PC-3 (cell line): ENCODE measurements at regions not wholly inside any gene's neighbourhood (a gene's known extent, or its start where the extent isn't known, plus 50 kb on each side); places are given as distances from the start of the nearest gene placed in this dataset.

ENCODE experiments used
- ATAC-seq: fragments of 200-7000 bp; cut with Tn5 transposase; 2 replicates; pipeline ENCODE4 v1.9.1; 2020; ENCODE audit warnings: mild to moderate bottlenecking, moderate library complexity
- BruUV-seq: library from RNA; stranded (reverse); fragments of 400-500 nt; replicated peaks from 2 replicates; lab custom pipeline; 2021; lab: Mats Ljungman, UMichigan
- CTCF ChIA-PET: fragments of 300-600 bp; sonication (Branson Sonifier 250); formaldehyde crosslinking; loops from one replicate; lab custom pipeline; 2022; ENCODE audit warnings: antibody characterized with exemption; lab: Charles Lee
- POLR2A ChIA-PET: fragments of 300-600 bp; sonication (Branson Sonifier 250); formaldehyde crosslinking; loops from one replicate; lab custom pipeline; 2022; ENCODE audit warnings: antibody characterized with exemption; ENCODE audit not compliant: unreplicated experiment; lab: Charles Lee
- DNase-seq: peaks from one replicate; pipeline ENCODE4 v3.0.0-alpha.2; 2015
- H2AFZ ChIP-seq: fragments of 300-600 bp; sonication (generic); 2 replicates; pipeline ENCODE4 v1.6.0; 2016; ENCODE audit warnings: antibody characterized with exemption, low read length
- H3F3A ChIP-seq: fragments of 300-600 bp; sonication (generic); one replicate; pipeline ENCODE4 v1.6.0; 2017; ENCODE audit warnings: antibody characterized with exemption, low read length, control low read depth, mild to moderate bottlenecking; ENCODE audit not compliant: unreplicated experiment
- H3K27ac ChIP-seq: fragments of 300-600 bp; sonication (generic); 2 replicates; pipeline ENCODE4 v1.5.1; 2016; ENCODE audit warnings: mild to moderate bottlenecking, low read length
- H3K27me3 ChIP-seq: fragments of 300-600 bp; sonication (generic); 2 replicates; pipeline ENCODE4 v1.6.1; 2016; ENCODE audit warnings: low read length, mixed read lengths
- H3K36me3 ChIP-seq: fragments of 300-600 bp; sonication (generic); 2 replicates; pipeline ENCODE4 v1.6.1; 2016; ENCODE audit warnings: low read depth, mixed run types, low read length, mixed read lengths
- H3K4me1 ChIP-seq: fragments of 300-600 bp; sonication (generic); 2 replicates; pipeline ENCODE4 v1.5.1; 2016; ENCODE audit warnings: low read length; ENCODE audit not compliant: insufficient read depth
- H3K4me2 ChIP-seq: fragments of 300-600 bp; sonication (generic); 2 replicates; pipeline ENCODE4 v1.6.0; 2016; ENCODE audit warnings: low read length
- H3K4me3 ChIP-seq: fragments of 300-600 bp; sonication (generic); 2 replicates; pipeline ENCODE4 v1.5.1; 2016; ENCODE audit warnings: mild to moderate bottlenecking, low read length, mixed read lengths
- H3K79me2 ChIP-seq: fragments of 300-600 bp; sonication (generic); 2 replicates; pipeline ENCODE4 v1.6.1; 2017; ENCODE audit warnings: low read length, mixed read lengths
- H3K9ac ChIP-seq: fragments of 300-600 bp; sonication (generic); 2 replicates; pipeline ENCODE4 v1.6.0; 2016; ENCODE audit warnings: mild to moderate bottlenecking, low read length
- H3K9me2 ChIP-seq: fragments of 300-600 bp; sonication (generic); replicated peaks from 2 replicates; pipeline ENCODE4 v1.6.1; 2016; ENCODE audit warnings: mixed run types, low read length, mixed read lengths
- H3K9me3 ChIP-seq: fragments of 300-600 bp; sonication (generic); 2 replicates; pipeline ENCODE4 v1.6.1; 2016; ENCODE audit warnings: low read length, mixed read lengths
- H4K20me1 ChIP-seq: fragments of 300-600 bp; sonication (generic); 2 replicates; pipeline ENCODE4 v1.6.1; 2016; ENCODE audit warnings: low read length, mixed read lengths
- EZH2 ChIP-seq: fragments of 300-600 bp; sonication (generic); IDR thresholded peaks from one replicate; pipeline ENCODE4 v1.6.1; 2017; ENCODE audit warnings: antibody characterized with exemption, mild to moderate bottlenecking, low read length; ENCODE audit not compliant: unreplicated experiment
- EZH2phosphoT487 ChIP-seq: fragments of 300-600 bp; sonication (generic); IDR thresholded peaks from 2 replicates; pipeline ENCODE4 v1.6.1; 2018; ENCODE audit warnings: mild to moderate bottlenecking, antibody characterized with exemption, low read length, borderline replicate concordance
- intact Hi-C: fragments of 100-400 bp; cut with micrococcal nuclease; formaldehyde crosslinking; loops from 2 replicates; pipeline ENCODE4 v1.9.0; 2023
- TF ChIP-seq, protein P1 (sequence below): fragments of 300-600 bp; sonication (generic); conservative IDR thresholded peaks from 2 replicates; pipeline ENCODE4 v1.5.1; 2017; ENCODE audit warnings: antibody characterized with exemption, low read depth, mild to moderate bottlenecking, low read length

DNA sequence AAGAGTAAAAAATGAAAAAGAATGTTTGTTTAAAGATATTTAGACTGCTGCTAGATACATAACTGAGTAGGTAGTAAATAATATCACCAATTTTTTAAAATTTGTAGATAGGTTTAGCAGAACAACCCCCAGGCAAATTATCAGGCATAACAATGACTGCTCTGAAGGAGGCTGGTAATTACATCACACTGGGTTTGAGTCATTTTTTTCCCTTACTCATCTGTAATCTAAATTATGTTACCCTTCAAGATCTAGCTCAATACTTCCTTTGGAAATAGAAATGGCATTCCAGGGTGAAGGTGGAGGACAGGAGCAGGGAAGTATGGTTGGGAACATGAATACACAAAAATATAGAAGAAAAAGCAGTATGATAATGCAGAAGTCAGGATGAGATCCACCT lies 431.6 kb upstream of the MAOA start:
- Histone ChIP-seq H3K27ac (no peak overlapping the region), H3K4me3 (no peak overlapping the region), H3K4me1 (no peaks in the 10 kb centered on the region), H3K9me2 (no peaks in the 10 kb centered on the region), H3K9ac (no peak overlapping the region), H3K36me3 (no peaks in the 10 kb centered on the region), H3K9me3 (no peaks in the 10 kb centered on the region), H3K4me2 (no peak overlapping the region), H3K27me3 (no peaks in the 10 kb centered on the region), H3K79me2 (no peaks in the 10 kb centered on the region), H2AFZ (no peak overlapping the region), H4K20me1 (no peaks in the 10 kb centered on the region), H3F3A (no peaks in the 10 kb centered on the region)
- ATAC-seq (no peak), DNase-seq (no peak)
- POLR2A ChIA-PET = no interaction called here
- no peak for TF ChIP-seq EZH2
- TF ChIP-seq EZH2phosphoT487 = no peak
- TF ChIP-seq, protein P1, sequence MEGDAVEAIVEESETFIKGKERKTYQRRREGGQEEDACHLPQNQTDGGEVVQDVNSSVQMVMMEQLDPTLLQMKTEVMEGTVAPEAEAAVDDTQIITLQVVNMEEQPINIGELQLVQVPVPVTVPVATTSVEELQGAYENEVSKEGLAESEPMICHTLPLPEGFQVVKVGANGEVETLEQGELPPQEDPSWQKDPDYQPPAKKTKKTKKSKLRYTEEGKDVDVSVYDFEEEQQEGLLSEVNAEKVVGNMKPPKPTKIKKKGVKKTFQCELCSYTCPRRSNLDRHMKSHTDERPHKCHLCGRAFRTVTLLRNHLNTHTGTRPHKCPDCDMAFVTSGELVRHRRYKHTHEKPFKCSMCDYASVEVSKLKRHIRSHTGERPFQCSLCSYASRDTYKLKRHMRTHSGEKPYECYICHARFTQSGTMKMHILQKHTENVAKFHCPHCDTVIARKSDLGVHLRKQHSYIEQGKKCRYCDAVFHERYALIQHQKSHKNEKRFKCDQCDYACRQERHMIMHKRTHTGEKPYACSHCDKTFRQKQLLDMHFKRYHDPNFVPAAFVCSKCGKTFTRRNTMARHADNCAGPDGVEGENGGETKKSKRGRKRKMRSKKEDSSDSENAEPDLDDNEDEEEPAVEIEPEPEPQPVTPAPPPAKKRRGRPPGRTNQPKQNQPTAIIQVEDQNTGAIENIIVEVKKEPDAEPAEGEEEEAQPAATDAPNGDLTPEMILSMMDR = no peak
- intact Hi-C loops = no loop called here
- no TSS peak for BruUV-seq
- CTCF ChIA-PET = no interaction called here

DNA sequence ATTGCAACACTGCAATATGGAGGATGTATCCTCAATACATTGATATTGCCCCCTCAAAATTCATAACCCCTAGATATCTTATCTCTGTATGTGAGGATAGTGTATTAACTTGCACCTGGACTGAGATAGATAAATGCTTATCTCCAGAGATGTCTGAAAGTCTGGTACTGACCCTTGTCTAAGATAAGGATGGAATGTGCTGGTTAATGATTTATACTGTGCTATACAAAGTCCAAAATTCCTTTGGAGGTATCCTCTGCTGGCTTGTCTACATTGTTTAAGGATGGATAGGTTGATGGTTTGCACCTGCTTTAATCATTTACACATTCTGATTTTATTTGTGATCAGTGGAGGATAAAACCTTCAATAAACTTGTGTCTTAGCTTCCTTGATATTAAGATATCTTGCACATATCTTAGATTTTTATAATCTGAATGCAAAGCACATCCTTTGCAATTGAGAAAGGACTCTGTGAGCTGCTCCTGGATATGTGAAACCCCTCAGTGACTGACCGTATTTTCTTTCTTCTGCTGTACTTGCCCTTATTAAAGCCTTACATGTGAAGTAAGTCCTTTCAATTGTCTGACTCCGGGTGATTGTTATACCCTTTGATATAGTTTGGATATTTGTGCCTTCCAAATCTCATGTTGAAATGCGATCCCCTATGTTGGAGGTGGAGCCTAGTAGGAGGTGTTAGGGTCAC lies 430.3 kb upstream of the MAOA start:
- no peaks in the 10 kb centered on the region for H3K9me2 ChIP-seq
- BruUV-seq = no TSS peak
- DNase-seq (no peak), ATAC-seq (no peak)
- no peak overlapping the region for H3K9ac ChIP-seq
- CTCF ChIA-PET = no interaction called here
- no peak overlapping the region for H2AFZ ChIP-seq
- TF ChIP-seq, protein P1 = no peak
- TF ChIP-seq EZH2phosphoT487 = no peak
- H3K9me3 ChIP-seq = no peaks in the 10 kb centered on the region
- H4K20me1 ChIP-seq = no peaks in the 10 kb centered on the region
- no peaks in the 10 kb centered on the region for H3K4me1 ChIP-seq
- H3K27me3 ChIP-seq = no peaks in the 10 kb centered on the region
- no peak overlapping the region for H3K27ac ChIP-seq
- no peak overlapping the region for H3K4me3 ChIP-seq
- no peaks in the 10 kb centered on the region for H3K79me2 ChIP-seq
- POLR2A ChIA-PET = no interaction called here
- H3K4me2 ChIP-seq = no peak overlapping the region
- H3F3A ChIP-seq = no peaks in the 10 kb centered on the region
- intact Hi-C loops = no loop called here
- no peaks in the 10 kb centered on the region for H3K36me3 ChIP-seq

DNA sequence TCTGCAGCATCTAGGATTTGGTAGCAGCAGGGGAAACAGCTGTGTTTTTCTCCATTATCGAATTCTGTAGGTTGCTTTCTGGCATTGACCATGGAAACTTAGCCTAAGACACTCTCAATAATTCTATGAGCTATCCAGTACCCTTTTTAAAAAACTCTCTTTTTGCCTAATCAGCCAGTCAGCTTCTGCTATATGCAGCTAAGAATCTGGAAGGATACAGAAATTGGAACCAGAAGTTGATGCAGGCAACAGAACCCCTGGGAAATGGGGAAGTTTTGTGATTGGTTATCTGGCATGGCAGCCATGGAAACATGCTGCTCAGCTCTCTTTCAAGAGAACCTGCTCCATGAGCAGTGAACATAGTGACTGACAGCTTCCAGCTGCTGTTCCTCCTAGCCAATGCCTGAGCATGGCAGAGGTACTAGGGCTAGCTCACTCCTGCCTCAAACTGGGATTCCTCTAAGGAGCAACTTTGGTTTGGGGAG lies 417.6 kb upstream of the MAOA start:
- H3K27ac ChIP-seq = no peak overlapping the region
- no peaks in the 10 kb centered on the region for H4K20me1 ChIP-seq
- H3K4me3 ChIP-seq = no peak overlapping the region
- TF ChIP-seq, protein P1 = no peak
- TF ChIP-seq EZH2phosphoT487 (no peak), EZH2 (no peak)
- no peaks in the 10 kb centered on the region for H3K4me1 ChIP-seq
- no TSS peak for BruUV-seq
- H3F3A ChIP-seq = no peaks in the 10 kb centered on the region
- no peak overlapping the region for H3K9ac ChIP-seq
- H3K4me2 ChIP-seq = no peak overlapping the region
- ATAC-seq = no peak
- H3K36me3 ChIP-seq = no peaks in the 10 kb centered on the region
- CTCF ChIA-PET = no interaction called here
- intact Hi-C loops = no loop called here
- no peaks in the 10 kb centered on the region for H3K27me3 ChIP-seq
- no peak for DNase-seq
- no peaks in the 10 kb centered on the region for H3K9me3 ChIP-seq
- H2AFZ ChIP-seq = no peak overlapping the region
- no peaks in the 10 kb centered on the region for H3K79me2 ChIP-seq
- no peaks in the 10 kb centered on the region for H3K9me2 ChIP-seq
- POLR2A ChIA-PET = no interaction called here
